Activated T-helper 1 cell treated with anti-CD3 and anti-CD28 coated beads, Interleukin-2, amount 50 U/mL, for 16 hours (primary cell): ENCODE measurements at regions not wholly inside any gene's neighbourhood (a gene's known extent, or its start where the extent isn't known, plus 50 kb on each side); places are given as distances from the start of the nearest gene placed in this dataset.
"Not testable (repeated sequence)": the region's sequence is repeated elsewhere in the genome, so short reads cannot be mapped to it uniquely, and the experiment has no call there.

Source experiments
- DNase-seq, 2 donors: peaks; one replicate each; pipeline ENCODE4 v3.0.0-alpha.2; 2020; ENCODE audit warnings: low read depth in 1 of 2, low spot score in 1 of 2

- no peak for DNase-seq
Observed at GRCh38 chr12:127780881-127781280, 486.1 kb upstream of the TMEM132C start.

GRCh38 chr12:127781336-127781735, 485.6 kb upstream of the TMEM132C start:
- DNase-seq = no peak

GRCh38 chr12:127785540-127785939, 481.4 kb upstream of the TMEM132C start:
- DNase-seq = no peak

DNA sequence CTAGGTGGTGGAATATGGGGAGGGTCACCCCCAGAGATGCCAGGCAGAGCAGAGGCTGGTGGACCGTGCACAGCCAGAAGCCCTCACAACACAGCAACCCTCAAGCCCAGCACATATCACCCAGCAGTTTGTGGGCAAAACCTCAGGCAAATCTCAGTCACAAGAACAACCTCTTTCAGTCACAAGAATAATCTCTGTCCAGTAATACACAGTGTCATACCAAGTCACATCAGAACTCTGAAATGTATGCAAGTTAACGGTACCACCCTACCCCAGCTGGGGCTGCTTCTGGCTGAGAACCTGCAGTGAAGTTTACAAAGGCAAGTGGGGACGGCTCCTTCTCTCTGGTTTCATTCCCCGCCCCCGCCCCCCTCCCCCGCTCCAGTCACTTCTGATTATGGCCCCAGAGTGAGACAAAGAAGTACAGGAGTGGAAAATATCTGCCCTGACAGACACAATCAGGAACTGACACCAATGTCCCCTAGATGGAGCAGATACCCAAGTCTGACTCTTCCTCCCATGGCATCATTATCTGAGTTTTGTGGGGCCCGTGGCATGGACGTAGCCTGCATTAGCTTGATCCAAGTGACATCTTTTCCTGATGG, 480.9 kb upstream of the TMEM132C start:
- no peak for DNase-seq

DNA sequence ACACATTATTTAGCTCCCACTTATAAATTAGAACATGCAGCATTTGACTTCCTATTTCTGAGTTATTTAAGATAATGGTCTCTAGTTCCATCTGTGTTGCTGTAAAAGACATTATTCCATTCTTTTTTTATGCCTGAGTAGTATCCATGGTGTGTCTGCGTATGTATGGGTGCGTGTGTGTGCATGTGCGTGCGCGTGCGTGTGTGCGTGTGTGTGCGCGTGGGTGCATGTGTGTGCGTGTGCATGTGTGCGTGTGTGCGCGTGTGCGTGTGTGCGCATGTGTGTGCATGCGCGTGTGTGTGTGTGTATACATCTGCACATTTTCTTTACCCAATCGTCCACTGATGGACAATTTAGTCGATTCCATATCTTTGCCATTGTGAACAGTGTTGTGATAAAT, 479.4 kb upstream of the TMEM132C start:
- no peak for DNase-seq

GRCh38 chr12:127790376-127790775, 476.6 kb upstream of the TMEM132C start:
- no peak for DNase-seq

DNA sequence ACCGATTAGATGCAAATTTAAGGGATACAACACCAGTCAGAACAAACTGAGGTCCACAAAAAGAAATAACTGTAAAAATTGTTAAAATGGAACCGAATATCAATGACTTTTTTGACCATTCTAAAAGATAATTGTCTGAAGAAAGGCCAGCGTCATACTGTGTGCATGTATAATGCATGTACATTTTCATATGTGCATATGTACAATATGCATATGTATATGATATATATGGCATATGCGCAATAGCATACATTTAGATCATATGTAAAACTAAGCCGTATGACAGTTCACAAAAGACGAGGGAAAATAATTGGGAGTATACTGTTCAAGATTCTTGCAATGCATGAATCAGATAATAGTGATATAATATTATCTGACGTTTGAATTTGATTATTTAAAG, 475.8 kb upstream of the TMEM132C start:
- no peak for DNase-seq

DNA sequence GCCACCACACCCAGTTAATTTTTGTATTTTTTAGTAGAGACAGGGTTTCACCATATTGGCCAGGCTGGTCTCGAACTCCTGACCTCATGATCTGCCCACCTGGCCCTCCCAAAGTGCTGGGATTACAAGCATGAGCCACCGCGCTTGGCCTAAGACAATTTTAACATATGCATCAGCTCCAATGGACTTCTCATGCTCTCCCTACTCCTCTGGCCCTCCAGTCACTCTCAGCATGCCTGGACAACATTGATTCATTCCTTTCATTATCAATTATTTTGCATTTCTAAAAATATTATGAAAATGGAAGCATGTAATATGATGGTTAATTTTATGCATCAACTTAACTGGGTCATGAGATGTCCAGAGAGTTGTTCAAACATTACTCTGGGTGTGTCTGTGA, 469.1 kb upstream of the TMEM132C start:
- DNase-seq = no peak

- no peak for DNase-seq
Observed at GRCh38 chr12:127802271-127802670, 464.7 kb upstream of the TMEM132C start.

- no peak for DNase-seq
Observed at GRCh38 chr12:127803545-127803944, 463.4 kb upstream of the TMEM132C start.

DNA sequence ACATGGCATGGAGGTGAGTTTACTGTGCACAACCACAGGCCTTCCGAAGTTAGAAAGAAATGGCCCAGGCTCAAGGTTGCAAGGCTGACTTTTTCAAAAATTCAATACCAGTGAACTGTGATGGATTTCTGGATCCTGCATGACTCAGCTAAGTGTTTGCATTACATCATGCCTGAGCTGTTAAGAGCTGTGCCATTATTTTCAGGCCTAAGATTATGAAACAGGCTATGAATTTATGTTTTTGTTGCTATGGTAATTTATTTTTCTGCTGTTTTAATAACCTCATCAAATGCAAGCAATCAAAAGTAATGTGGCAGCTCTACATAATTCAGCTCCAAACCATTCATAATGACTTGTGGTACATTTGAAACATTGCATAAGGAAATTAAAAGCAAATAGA, 457.7 kb upstream of the TMEM132C start:
- no peak for DNase-seq

GRCh38 chr12:127810041-127810440, 456.9 kb upstream of the TMEM132C start:
- DNase-seq = no peak

GRCh38 chr12:127810459-127810858, 456.5 kb upstream of the TMEM132C start:
- not testable (repeated sequence) for DNase-seq

DNA sequence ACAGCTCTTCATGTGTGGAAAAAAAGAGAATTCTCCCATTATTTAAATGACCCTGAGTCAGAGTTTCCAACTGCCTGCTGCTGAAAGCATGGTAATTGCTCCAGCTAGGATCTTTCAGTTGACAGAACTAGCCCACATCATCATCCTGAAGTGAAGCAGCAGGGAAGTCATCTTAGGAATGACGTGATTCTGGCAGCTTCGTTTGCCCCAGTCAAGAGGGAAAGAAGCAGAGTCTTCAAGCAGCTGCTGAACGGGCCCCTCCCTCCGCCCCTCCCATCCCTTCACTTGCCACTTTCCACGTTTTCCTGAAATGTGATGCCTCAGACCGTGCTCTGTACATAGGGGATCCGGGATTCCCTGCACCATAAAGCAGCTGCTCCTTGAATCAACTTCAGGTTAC, 455.0 kb upstream of the TMEM132C start:
- no peak for DNase-seq

DNA sequence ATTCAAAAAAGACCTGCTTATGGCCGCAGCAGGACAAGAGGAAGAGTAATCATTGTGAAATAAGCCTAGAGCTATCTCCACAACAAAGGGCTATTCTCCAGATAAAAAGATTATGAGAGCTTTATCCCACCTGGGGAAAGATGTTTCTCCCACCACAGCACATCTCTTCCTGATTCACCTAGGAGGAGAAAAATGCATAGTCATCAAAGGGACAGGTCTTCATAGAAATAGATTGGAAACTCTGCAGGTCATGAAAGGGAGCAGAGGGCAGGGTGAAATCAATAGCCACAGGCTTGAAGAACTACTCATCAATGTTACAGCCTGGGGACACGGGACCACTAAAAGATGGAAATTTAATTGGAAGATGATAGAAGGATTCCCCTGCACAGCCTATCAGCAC, 453.8 kb upstream of the TMEM132C start:
- DNase-seq = no peak

DNA sequence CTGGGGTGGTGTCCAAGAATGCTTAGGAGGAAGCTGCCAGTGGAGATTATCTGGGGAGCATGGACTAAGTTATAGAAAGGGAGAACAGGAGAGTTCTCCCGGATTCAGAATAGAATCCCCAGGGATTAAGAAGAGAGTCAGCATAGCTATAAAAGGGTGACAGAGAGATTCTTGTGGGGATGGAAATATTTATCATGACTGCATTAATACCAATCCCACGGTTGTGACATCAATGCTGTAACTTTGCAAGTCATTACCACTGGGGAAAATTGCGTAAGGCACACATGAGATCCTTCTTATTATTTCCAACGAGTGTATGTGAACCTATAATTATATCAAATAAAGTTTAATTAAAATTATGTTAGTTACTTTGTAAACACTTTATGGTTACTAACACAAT, 447.9 kb upstream of the TMEM132C start:
- no peak for DNase-seq

DNA sequence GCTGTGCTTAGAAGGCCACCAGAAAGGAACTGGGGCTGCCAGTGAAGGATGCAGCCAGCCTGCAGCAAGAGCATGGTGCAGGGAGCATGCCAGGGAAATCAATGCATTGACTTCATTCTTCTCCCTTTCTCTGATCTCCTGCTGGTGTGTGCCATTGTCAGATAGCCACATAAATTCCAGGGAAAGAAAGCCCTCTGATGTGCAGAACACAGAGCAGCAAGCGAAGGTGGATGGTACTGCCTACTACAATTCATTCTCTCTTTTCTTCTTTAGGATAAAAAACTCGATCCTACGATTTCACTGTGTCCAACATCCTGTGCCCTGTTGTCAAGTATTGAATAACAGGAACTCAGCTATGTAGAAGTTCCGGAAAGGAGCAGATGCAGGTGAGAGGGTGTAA, 446.7 kb upstream of the TMEM132C start:
- DNase-seq = no peak

DNA sequence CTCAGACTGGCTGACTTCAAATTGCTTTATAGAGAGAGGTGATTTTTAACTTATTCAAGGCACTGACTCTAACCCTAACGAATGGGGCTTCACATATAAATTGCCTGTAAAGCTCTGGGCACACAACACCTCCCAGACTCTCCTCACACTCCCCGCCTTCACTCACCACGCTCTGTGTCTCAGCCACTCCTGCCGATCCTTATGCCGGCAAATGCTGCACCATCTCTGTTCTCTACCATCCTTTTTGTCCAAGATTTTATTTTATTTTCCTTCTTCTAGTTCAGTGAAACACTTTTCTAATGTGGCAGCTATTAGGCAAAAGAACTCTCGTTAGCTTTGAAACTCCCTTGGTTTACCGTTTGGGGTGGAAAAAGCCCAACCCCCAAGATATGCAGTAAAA, 446.1 kb upstream of the TMEM132C start:
- no peak for DNase-seq

DNA sequence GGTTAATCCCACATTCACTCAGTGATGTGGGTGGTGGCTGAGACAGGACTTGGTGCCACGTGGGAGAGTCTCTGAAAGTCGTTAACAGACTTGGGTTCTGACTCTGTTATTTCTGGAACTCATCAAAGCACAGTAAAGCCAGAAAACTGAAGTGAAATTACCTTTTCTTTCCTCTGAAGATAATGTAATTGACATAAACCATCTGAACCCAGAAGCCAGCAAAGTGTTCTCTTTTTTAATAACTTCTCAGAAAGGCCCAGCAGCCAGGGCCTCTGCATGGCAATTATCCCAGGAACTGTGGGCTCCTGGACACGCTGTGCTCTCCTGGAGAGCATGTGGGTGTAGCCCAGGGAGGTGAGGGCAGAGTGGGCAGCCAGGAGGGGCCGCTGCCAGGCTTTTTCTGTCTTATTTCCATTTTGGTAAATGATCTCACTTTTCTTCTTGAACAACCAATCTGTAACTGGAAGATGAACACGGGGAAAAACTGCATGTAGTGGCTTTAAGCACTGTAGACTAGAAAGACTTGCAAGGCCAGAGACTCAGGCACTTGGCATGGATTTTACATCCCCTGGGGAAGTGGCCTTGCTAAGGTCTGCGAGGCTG, 444.1 kb upstream of the TMEM132C start:
- no peak for DNase-seq

GRCh38 chr12:127823801-127824200, 443.2 kb upstream of the TMEM132C start:
- DNase-seq = no peak

- no peak for DNase-seq
Observed at GRCh38 chr12:127829281-127830064, 437.5 kb upstream of the TMEM132C start.

GRCh38 chr12:127830065-127830460, 436.9 kb upstream of the TMEM132C start:
- no peak for DNase-seq

- DNase-seq = no peak
Observed at GRCh38 chr12:127830730-127831129, 436.2 kb upstream of the TMEM132C start.
